Umbilical cord (tissue), 1 donor: ENCODE measurements at regions not wholly inside any gene's neighbourhood (a gene's known extent, or its start where the extent isn't known, plus 50 kb on each side); places are given as distances from the start of the nearest gene placed in this dataset.

Experiments
- DNase-seq: peaks from one replicate; pipeline ENCODE4 v3.0.0-alpha.2; 2015; ENCODE audit warnings: low spot score

DNA sequence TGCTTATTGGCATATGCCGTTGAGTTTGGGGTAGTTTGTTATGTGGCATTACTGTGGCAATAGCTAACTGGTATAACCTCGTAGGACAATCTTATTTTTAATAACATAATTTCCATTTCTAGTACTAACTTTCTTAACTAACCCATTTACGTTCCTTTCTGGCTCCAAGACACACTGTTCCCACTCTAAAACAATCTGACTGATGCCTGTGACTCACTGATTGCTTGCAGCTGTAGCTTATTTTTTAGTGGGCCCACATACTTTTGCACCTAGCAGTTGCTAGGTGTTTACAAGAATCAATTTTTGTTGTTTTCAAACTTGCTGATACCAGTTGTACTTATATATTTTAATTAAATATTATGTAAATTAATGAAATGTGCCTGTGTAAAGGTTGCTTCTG is 52.2 kb downstream of the FAT3 start:
- no peak for DNase-seq

DNA sequence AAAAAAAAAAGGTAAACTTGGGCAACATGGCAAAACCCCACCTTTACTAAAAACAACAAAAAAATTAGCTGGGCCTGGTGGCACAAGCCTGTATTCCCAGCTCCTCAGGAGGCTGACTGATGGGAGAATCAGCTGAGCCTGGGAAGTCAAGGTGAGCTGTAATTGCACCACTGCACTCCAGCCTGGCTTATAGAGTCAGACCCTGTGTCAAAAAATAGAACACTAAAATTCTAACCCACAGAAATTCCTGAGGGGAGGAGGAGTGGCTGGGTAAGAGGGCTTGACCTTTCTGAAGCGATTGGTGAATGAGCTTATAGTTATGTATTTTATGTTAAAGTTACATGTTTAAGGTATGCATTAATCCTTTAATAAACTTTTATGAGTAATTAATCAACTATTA is 53.3 kb downstream of the FAT3 start:
- no peak for DNase-seq

DNA sequence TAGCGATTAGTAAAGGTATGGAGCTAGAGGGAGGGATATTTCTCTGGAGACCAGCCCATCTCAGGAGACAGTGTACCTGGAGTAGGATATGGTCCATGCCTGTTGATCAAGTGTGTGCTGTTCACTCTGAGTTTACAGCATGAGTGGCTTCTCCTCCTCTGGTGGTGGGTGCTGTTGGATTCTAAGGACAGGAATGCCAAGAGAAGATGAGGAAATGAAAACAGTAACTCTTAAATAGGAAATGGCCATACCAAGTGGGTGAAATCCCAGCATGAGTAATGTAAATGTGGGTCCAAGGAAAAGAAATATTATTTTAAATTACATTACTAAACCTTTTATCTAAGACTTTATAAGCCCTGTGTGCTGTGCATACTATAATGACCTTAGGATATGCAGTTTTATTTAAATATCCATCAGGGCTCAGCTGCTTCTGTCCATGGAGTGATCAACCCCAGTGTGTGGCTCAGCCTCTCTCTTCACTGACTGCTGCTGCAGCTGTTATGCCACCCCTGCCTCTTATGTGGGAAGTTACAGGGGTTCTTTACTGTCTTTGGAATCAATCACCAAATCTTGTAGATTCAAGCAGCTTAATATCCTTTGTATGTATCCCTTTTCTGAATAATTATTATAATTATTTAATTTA is 54.3 kb downstream of the FAT3 start:
- DNase-seq, result no peak

DNA sequence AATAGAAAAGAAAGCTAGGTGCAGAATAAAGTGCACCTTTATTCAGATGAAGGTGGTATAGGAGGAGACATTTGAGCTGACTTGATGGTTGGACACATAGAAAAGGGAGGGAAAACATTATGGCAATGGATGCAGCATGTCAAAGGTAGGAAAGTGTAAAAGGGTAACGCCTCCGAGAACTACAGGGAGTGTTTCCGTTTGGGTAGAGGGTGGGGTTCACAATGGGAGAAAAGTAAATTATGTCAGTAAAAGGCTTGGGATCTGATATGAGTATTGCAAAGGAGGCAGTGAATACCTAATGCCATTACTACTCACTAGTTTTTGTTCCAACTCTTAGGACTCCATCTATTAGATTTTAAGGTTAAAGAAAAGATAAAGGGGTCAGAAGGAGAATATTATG is 59.5 kb downstream of the FAT3 start:
- no peak for DNase-seq

DNA sequence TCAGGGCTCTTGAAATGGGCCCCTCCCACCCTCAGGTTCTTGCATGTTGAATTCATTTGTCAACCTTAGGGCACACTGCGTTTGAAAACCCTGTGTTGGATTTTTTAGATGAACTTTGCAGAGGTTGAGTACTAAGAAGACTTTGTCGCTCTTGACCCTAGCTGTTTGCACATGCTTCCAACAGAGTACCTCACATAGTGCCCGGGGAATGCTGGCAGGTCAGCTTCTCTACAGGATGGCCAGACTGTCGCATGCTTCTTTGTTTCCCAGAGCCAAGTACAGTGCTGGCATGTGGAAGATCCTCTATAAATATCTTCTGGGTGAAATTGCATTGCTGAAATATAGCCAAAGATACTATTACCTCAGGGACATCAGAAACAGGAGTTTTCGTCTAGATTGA is 59.9 kb downstream of the FAT3 start:
- no peak for DNase-seq

DNA sequence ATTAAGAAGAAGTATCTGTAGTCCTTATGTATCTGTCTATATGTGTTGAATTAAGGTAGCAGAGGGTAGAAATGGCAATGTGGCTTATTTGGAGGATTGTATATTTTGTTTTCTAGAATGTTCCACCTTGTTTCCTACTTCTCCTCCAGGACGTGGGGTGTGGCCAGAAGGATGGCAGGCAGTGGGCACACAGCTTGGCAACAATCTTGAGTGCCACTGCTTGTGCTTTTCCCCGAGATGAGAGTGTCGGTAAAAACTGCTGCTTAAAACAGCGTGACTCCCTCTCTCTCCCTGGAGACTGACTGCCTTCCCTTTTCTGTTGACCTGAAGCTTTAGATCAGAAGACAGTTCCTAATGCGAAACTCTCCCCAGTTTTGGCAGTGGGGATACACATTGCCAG is 61.2 kb downstream of the FAT3 start:
- DNase-seq, result no peak

DNA sequence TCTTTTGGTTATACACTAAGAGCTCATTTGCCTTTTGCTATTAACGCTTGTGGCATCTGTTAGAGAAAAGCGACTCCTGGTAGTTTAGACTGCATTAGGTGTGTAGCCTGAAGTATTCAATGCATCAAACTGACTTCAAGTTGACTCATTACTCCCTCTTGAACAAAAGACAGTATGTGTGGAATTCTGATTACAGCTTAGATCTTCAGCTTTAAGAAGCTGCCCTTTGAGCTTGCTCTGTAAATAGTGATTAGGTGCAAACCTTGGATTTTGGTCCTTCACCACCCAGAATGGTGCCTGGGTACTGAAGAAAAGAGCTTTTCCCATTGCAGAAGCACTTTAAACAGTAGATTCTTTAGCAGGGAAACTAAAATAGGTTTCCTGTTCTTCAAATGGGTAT is 62.1 kb downstream of the FAT3 start:
- DNase-seq, result no peak

DNA sequence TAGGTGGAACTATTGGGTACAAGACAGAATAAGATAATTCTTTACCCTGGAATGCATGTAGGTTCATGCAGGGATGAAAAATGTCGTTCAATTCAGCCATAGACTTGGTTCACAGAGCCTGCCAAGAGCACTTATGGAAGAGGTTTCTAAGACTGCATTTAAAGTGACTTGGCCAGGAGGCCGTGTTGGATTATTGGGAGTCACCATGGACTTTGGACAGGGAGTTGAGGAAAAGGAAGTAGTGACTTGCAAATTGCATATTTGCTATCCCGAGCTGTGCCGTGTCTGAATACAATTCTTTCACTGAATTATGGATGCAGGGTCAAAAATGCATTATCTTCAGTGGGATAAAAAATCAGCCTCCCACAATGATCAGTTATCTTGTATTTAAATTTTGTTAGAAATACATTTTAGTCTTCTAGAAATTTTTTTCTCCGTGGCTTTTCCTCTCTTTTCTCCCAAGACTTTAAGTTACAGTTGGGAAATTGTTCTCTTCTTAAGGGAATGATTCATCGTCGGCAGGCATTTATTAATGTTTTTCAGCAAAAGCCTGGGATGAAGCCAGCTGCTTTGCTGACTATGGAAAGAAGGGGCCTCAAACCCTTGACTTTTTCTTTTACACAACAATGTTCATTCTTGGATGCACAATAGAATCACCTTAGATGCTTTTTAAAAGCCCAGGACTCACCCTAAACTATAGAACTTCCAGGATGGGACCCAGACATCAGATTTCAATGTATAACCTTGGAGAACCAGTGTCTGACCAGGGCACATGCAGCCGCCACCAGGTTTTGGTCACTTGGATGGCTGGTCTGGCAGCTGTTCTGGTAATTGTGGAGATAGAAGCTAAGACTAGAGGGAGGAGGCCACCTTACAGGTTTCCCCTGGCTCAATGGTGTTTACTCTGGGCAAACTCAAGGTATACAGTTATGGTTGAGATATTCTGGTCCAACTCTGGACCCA is 70.8 kb downstream of the FAT3 start:
- DNase-seq, result peak; percentile 75

DNA sequence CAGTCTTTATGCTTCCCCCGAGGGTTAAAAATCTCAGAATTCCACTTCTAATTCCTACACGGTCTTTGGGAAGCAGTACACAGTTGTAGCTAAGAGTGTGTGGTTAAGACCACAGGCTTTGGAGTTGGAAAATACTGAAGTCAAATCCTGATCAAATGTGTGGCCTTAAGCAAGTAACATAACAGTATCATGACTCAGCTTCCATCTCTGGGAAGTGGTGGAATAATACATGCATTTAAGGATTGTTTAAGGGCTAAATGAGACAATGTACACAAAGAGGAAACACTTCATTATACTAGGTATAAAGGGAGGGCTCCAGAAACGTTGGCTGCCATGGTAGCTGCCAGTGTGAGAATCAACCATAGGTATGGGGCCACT is 71.5 kb downstream of the FAT3 start:
- no peak for DNase-seq

DNA sequence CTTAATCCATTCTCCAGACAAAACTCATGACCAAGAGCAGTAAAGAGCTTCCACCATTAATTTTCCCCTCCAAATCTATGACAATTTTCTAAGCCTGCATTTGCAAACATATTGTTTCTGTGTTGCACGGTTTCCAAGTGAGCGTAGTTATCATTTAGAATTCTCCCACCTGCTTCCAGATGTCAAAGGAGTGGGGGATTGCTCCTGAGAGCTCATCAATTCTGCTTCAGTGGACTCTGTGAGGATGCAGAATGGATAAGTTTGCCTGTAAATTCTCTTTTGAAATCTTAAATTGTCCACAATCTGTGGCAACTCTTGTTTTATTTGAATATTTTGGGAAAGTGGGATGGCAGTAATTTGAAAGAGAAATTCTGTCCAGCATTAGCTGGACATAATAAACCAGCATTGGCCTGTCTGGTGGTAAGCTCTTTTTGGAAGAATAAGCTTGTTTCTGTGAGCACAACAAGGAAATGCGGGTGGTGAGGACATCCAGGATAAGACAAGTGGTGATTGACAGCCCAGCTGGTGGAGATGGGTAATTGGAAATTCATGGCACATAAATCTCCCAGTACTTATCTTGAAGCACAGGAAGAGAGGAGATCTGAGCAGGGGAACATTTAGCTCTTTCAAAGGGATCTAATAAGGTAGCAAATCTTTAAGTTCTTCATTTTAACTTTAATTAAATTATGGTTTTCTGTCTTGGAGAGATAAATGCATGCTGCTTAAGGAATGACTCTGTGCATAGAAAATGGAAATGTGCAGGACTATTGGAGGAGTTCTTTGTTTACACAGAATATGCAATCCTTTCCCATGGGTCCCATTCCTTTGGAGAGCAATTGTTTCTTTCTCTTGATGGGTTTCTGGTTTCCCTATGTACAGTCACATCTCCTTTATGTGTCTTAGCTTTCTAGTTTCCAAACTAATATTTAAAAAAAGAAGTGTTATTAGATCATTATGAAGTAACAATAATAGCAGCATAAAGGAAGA is 73.2 kb downstream of the FAT3 start:
- no peak for DNase-seq

DNA sequence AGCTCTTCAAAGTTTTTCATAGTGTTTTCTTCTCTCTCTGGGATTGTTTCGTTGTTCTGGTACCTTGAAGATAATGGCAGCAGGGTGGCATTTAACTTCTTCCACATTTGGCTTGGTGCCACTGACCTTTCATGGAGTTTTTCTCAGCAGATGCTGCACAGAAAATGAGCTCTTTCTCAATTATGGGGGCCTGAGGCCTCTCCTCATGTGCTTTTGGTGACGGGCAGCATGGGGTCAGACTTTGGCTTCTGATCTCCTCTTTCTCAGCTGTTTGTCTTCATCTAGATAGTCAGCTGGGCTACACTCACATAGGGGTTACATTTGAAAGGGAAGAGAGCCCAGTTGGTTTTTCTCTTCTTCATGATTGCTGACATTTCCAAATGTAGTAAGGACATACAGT is 76.3 kb downstream of the FAT3 start:
- DNase-seq, result peak; percentile 12

DNA sequence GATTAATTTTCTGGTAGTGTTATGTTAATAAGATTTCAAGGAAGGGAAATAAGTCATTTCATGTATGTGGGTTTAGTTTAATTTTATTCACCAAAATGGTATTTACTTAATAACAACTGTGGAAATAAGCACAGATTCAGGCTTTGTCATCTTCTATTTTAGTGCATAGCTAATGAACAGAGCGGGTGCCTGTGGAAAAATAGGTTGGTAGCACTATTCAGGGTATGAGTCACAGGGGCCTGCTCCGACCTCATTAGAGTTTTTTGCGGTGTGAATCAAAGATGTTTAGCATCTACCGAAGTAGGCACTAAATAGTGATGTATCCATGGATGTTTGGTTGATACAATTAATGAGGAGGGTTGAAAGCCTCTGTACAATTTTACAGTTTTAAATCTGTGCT is 78.2 kb downstream of the FAT3 start:
- DNase-seq, result no peak

DNA sequence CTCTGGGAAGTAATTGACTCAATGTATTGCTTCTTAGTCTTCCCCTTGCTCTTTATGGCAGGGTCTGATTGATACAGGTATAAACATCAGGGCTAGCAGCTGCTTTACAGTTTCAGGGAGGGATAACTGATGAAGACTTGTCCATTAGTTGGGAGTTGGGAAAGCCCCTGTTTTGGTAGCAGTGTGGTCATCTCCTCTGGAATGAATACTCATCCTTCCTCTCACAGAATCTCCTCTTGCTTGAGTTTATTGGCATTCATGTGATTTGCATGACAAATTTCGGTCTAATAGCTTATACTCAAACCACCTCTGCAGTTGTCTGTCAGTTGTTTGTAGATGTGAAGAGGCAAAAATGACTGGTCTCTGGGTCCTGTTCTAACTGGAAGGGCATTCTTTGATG is 79.7 kb downstream of the FAT3 start:
- DNase-seq, result no peak

DNA sequence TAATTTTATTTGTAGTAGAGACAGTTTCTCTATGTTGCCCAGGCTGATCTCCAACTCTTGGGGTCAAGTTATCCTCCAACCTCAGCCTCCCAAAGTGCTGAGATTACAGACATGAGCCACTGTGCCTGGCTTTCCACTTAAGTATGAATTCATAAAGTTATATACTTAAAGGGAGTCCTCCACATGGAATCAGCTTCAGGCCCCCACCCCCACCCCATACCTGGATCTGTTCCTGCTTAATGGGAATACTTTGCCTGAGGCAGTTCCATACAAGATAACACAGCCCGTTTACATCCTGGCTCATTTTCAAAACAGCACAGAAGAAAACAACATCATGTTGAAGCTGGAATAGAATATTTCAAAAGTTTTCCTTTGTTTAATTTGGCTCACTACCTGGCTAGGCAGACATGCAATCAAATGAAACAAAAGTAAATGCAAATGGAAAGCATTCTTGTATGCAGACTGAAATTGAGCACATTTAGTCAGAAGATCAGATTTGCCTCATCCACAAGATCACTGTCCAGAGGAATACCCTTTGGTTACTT is 82.4 kb downstream of the FAT3 start:
- no peak for DNase-seq

DNA sequence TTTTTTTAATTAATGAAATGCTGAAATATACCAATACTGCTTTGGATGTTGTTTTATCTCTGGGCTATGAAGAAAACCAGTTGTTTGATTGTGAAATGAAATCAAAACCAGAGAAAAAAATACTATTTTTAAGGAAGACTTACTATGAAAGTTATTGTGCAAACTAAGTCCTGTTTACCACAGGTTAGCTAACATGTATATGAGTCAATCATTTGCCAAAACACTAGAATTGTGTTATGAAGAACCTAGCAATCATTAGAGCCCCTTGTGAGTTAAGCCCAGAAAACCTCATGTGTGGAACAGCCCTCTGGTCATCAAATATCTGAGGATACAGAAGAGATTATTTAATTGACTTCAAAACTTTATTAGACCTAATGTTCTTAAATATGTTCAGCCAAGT is 83.7 kb downstream of the FAT3 start:
- no peak for DNase-seq

DNA sequence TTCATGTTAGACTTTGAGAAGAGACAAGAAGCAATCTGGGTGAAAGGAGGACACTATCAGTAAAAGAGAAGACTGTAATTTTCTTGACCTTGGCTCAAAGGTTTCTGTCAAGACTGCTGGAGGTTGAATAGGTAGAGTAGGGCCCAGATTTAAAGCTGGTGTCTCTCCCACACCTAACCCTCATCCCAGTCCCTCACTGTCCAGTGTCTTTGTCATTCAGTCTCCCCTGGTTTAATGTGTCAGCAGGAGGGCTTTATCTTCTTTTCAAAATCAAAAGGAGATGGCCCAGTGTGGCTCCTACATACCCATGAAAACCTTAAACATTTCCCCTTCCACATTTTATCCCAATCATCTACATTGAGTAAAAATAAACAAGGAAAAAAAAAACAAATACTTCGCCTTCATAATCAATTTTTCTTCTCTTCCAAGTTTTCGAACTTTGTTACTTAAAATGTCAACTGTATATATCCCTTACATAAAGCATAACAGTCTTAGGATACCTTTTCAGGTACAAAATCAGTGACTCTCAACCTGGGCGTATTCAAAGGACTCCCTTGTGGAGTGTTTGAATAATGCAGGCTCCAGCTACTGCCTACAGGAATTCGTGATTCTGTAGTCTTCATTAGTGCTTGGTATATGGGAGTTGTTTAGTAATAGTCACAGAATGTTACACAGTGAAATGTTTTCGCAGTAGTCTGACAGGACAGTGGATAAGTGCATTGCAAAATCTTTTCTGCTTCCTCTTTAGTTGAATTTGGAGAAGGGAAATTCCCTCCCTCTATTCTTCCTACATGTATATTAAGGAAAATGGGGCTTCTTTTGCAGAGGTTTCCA is 87.2 kb downstream of the FAT3 start:
- no peak for DNase-seq

DNA sequence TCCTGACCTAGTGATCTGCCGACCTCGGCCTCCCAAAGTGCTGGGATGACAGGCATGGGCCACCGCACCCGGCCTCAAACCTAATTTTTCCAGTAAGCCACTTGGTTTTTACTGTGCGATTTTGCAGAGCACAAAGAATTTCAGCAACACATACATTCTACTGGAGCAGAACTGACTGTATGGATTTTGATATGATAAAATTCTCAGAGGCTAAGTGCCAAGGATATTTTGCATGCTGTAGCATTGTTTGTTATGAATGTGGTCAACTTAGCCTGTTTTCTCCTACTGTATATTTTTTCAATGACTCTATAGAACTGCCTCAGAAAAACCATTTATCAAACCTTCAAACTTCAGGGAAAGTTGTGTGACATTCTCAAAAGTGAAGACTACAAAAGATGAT is 89.2 kb downstream of the FAT3 start:
- DNase-seq, result no peak

DNA sequence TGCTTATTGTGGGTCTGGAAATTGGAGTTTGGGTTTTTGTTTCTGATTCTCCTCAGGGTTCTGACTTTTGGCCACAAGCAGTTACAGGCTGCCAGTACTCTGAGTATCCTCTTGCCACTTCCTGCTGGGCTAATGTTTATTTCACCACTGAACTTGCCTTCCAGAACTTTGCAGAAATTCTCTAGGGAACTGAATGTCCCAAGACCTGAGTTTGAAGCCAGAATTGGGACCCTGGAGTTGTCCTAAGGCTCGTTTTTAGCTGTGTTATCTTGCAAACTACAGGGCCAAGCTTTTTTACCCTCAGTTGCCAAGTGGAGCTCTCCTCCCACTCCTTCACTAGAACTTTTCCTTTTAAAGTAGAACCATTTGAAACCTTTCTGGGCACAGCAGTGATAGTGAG is 89.9 kb downstream of the FAT3 start:
- no peak for DNase-seq

DNA sequence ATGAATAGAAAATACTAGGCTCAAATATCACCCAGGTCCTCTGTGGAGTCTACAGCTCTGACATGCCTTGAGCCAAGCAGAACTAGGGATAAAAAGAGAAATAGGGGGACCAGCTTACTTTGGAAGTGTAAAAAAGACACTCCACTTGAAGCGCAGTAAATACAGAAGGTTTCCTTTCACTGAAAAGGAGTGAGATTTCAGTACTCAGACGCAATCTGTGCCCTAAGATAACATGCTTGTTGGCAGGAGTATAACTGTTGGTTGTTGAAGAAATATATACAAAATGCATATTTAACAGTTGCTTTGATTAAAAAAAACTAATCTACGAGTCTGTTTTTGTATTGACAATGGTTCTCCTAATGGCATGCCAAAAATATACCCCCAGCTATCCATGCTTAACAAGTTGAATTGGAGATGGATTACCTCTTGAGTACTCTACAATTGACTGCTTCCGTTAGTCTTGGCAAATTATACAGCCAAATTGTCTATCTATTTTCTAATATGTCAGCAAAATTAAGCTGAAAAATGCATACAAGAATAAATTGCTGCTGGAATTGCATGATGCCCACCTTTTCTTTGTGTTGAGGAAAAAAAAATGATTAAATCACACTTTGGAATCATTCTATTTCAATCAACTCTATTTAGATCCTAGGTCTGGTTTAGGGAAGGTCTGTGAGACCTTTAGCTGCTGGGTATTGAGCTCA is 91.6 kb downstream of the FAT3 start:
- no peak for DNase-seq

DNA sequence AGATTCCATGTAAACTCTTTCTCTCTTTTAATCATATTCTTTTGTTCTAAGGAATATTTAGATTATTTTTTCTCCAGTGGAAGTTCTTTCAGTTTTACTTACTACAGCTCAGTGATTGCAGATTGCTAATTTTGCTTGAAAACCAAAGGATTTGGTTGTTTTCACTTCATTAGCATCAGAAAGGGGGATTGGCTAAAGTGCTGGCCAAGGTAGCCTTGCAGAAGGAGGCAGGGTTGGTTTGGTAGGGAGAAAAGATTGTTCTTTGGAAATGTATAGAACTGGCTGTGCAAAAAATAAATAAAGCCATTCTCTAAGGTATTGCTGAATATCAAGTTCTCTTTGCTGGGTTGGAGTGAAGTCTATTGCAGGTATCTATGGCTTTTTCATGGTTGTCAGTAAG is 92.6 kb downstream of the FAT3 start:
- no peak for DNase-seq
